K562 (cell line): ENCODE measurements at regions not wholly inside any gene's neighbourhood (a gene's known extent, or its start where the extent isn't known, plus 50 kb on each side); places are given as distances from the start of the nearest gene placed in this dataset.

Source experiments
- C11orf30 ChIP-seq: fragments of 450-650 bp; IDR thresholded peaks from 2 replicates; pipeline ENCODE4 v1.6.1; 2016; ENCODE audit warnings: low read depth, mild to moderate bottlenecking
- CBFA2T2 ChIP-seq: fragments of 450-650 bp; conservative IDR thresholded peaks from 2 replicates; pipeline ENCODE4 v1.6.1; 2017; ENCODE audit warnings: mild to moderate bottlenecking
- DIDO1 ChIP-seq: fragments of 450-650 bp; IDR thresholded peaks from 2 replicates; pipeline ENCODE4 v1.6.1; 2016; ENCODE audit warnings: low read depth, missing biosample characterization, missing genetic modification characterization
- HNRNPK ChIP-seq: fragments of 200-400 bp; formaldehyde crosslinking; IDR thresholded peaks from one replicate; pipeline ENCODE4 v1.6.1; 2018; ENCODE audit warnings: mild to moderate bottlenecking, low read depth, low read length; ENCODE audit not compliant: poor library complexity, severe bottlenecking
- LEF1 ChIP-seq: fragments of 450-650 bp; IDR thresholded peaks from 2 replicates; pipeline ENCODE4 v1.6.1; 2016; ENCODE audit warnings: mild to moderate bottlenecking
- YY1 ChIP-seq, 3 experiments: IDR thresholded peaks; 2 replicates each; pipeline ENCODE4 v1.6.1; 2011; ENCODE audit warnings: low read length in 2 of 3, mild to moderate bottlenecking in 2 of 3, moderate library complexity in 2 of 3, borderline replicate concordance in 1 of 3, control low read depth in 1 of 3, low read depth in 1 of 3; ENCODE audit not compliant: insufficient read depth in 3 of 3, insufficient replicate concordance in 2 of 3, control insufficient read depth in 1 of 3, insufficient read length in 1 of 3; ENCODE audit errors: extremely low read depth in 1 of 3
- ZC3H4 ChIP-seq: sonication (generic); formaldehyde crosslinking; IDR thresholded peaks from 2 replicates; pipeline ENCODE4 v1.9.0; 2021; ENCODE audit warnings: missing genetic modification reagents, borderline replicate concordance
- ZNF347 ChIP-seq: fragments of 450-650 bp; formaldehyde crosslinking; IDR thresholded peaks from 2 replicates; pipeline ENCODE4 v1.4.0; 2020; ENCODE audit warnings: low read depth, mild to moderate bottlenecking, moderate library complexity
- ZNF695 ChIP-seq: fragments of 450-650 bp; formaldehyde crosslinking; IDR thresholded peaks from 2 replicates; pipeline ENCODE4 v1.4.0; 2020; ENCODE audit warnings: mild to moderate bottlenecking, moderate library complexity
- ZNF696 ChIP-seq: fragments of 250-450 bp; sonication (Bioruptor Pico); conservative IDR thresholded peaks from 2 replicates; pipeline ENCODE4 v1.4.0; 2020; ENCODE audit warnings: mild to moderate bottlenecking, moderate library complexity
- ZNF699 ChIP-seq: fragments of 250-450 bp; sonication (Bioruptor Pico); IDR thresholded peaks from 2 replicates; pipeline ENCODE4 v1.8.0; 2021; ENCODE audit warnings: mild to moderate bottlenecking, moderate library complexity; ENCODE audit not compliant: insufficient replicate concordance
- TF ChIP-seq, protein P1 (sequence below): IDR thresholded peaks from 2 replicates; pipeline ENCODE4 v1.6.1; 2011; ENCODE audit warnings: borderline replicate concordance, low read depth, mild to moderate bottlenecking, moderate library complexity, low read length; ENCODE audit not compliant: insufficient read depth, poor library complexity, severe bottlenecking
- TF ChIP-seq, protein P2 (sequence below): fragments of 250-450 bp; sonication (Bioruptor Pico); IDR thresholded peaks from 2 replicates; pipeline ENCODE4 v1.5.0; 2020; ENCODE audit warnings: mild to moderate bottlenecking
- TF ChIP-seq, protein P3 (sequence below): fragments of 450-650 bp; formaldehyde crosslinking; IDR thresholded peaks from 2 replicates; pipeline ENCODE4 v1.4.0; 2020; ENCODE audit warnings: mild to moderate bottlenecking, mixed read lengths
- TF ChIP-seq, protein P4 (sequence below): fragments of 450-650 bp; IDR thresholded peaks from 2 replicates; pipeline ENCODE4 v1.6.1; 2017; ENCODE audit warnings: antibody characterized with exemption
- TF ChIP-seq, protein P5 (sequence below): sonication (generic); formaldehyde crosslinking; IDR thresholded peaks from 2 replicates; pipeline ENCODE4 v1.8.0; 2023; ENCODE audit warnings: mild to moderate bottlenecking, missing genetic modification reagents
- TF ChIP-seq, protein P6 (sequence below): fragments of 450-650 bp; formaldehyde crosslinking; IDR thresholded peaks from 2 replicates; pipeline ENCODE4 v1.4.0; 2022; ENCODE audit warnings: missing genetic modification characterization

DNA sequence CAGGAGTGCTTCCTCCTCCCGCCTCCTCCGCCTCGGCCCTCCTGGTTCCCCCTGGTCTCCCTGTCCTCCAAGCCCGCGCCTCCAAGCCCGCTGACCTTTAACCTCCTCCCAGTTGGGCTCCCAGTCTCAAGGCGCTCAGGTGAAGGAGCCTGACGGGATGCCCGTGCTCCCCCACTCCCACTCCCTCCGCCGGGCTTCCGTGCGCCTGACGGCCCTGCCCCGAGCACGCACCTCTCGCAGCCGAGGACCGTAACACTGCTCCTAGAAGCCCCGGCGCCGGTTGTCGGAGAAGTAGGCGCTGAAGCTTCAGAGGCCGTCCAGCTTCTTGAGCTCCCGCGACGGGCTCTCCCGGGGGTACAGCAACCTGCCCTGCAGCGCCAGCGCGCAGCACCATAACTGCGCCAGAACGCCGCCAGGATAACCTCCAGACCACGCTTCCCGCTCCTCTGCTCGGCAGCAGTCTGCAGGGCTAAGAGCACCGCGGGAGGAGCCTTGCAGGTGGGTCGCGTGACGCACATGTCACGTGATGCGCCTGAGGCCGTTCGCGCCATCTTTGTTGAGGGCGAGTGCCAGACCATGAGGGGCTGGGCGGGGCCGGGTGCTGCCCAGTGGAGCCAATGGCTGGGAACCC is 71.0 kb upstream of the ZNF479 start (continued):
- TF ChIP-seq, protein P1, sequence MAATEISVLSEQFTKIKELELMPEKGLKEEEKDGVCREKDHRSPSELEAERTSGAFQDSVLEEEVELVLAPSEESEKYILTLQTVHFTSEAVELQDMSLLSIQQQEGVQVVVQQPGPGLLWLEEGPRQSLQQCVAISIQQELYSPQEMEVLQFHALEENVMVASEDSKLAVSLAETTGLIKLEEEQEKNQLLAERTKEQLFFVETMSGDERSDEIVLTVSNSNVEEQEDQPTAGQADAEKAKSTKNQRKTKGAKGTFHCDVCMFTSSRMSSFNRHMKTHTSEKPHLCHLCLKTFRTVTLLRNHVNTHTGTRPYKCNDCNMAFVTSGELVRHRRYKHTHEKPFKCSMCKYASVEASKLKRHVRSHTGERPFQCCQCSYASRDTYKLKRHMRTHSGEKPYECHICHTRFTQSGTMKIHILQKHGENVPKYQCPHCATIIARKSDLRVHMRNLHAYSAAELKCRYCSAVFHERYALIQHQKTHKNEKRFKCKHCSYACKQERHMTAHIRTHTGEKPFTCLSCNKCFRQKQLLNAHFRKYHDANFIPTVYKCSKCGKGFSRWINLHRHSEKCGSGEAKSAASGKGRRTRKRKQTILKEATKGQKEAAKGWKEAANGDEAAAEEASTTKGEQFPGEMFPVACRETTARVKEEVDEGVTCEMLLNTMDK: no peak
- TF ChIP-seq ZNF347 (CRISPR knock-in tag) (no peak), DIDO1 (tag) (no peak), ZNF695 (CRISPR knock-in tag) (no peak), ZC3H4 (CRISPR knock-in tag) (no peak), ZNF699 (CRISPR knock-in tag) (no peak), YY1 (IDR thresholded peaks at IDR 0.05; ENCODE audit: borderline replicate concordance in 1 of 3, control insufficient read depth in 1 of 3, extremely low read depth in 1 of 3, insufficient read depth in 3 of 3, insufficient read length in 1 of 3, insufficient replicate concordance in 2 of 3, low read depth in 1 of 3, low read length in 2 of 3) (peak; percentile 61 to 84 (median 61)), ZNF696 (no peak), LEF1 (no peak), HNRNPK (no peak), C11orf30 (no peak), CBFA2T2 (peak; percentile 36)
- TF ChIP-seq, protein P2, sequence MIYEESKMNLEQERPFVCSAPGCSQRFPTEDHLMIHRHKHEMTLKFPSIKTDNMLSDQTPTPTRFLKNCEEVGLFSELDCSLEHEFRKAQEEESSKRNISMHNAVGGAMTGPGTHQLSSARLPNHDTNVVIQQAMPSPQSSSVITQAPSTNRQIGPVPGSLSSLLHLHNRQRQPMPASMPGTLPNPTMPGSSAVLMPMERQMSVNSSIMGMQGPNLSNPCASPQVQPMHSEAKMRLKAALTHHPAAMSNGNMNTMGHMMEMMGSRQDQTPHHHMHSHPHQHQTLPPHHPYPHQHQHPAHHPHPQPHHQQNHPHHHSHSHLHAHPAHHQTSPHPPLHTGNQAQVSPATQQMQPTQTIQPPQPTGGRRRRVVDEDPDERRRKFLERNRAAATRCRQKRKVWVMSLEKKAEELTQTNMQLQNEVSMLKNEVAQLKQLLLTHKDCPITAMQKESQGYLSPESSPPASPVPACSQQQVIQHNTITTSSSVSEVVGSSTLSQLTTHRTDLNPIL: no peak
- TF ChIP-seq, protein P3, sequence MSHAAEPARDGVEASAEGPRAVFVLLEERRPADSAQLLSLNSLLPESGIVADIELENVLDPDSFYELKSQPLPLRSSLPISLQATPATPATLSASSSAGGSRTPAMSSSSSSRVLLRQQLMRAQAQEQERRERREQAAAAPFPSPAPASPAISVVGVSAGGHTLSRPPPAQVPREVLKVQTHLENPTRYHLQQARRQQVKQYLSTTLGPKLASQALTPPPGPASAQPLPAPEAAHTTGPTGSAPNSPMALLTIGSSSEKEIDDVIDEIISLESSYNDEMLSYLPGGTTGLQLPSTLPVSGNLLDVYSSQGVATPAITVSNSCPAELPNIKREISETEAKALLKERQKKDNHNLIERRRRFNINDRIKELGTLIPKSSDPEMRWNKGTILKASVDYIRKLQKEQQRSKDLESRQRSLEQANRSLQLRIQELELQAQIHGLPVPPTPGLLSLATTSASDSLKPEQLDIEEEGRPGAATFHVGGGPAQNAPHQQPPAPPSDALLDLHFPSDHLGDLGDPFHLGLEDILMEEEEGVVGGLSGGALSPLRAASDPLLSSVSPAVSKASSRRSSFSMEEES (CRISPR knock-in tag): peak; percentile 83
- TF ChIP-seq, protein P4, sequence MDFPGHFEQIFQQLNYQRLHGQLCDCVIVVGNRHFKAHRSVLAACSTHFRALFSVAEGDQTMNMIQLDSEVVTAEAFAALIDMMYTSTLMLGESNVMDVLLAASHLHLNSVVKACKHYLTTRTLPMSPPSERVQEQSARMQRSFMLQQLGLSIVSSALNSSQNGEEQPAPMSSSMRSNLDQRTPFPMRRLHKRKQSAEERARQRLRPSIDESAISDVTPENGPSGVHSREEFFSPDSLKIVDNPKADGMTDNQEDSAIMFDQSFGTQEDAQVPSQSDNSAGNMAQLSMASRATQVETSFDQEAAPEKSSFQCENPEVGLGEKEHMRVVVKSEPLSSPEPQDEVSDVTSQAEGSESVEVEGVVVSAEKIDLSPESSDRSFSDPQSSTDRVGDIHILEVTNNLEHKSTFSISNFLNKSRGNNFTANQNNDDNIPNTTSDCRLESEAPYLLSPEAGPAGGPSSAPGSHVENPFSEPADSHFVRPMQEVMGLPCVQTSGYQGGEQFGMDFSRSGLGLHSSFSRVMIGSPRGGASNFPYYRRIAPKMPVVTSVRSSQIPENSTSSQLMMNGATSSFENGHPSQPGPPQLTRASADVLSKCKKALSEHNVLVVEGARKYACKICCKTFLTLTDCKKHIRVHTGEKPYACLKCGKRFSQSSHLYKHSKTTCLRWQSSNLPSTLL: no peak
- TF ChIP-seq, protein P5, sequence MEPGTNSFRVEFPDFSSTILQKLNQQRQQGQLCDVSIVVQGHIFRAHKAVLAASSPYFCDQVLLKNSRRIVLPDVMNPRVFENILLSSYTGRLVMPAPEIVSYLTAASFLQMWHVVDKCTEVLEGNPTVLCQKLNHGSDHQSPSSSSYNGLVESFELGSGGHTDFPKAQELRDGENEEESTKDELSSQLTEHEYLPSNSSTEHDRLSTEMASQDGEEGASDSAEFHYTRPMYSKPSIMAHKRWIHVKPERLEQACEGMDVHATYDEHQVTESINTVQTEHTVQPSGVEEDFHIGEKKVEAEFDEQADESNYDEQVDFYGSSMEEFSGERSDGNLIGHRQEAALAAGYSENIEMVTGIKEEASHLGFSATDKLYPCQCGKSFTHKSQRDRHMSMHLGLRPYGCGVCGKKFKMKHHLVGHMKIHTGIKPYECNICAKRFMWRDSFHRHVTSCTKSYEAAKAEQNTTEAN (CRISPR knock-in tag): no peak
- TF ChIP-seq, protein P6, sequence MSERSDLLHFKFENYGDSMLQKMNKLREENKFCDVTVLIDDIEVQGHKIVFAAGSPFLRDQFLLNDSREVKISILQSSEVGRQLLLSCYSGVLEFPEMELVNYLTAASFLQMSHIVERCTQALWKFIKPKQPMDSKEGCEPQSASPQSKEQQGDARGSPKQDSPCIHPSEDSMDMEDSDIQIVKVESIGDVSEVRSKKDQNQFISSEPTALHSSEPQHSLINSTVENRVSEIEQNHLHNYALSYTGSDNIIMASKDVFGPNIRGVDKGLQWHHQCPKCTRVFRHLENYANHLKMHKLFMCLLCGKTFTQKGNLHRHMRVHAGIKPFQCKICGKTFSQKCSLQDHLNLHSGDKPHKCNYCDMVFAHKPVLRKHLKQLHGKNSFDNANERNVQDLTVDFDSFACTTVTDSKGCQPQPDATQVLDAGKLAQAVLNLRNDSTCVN: no peak
